Mesothelial cell of epicardium (in vitro differentiated cells): ENCODE measurements at regions not wholly inside any gene's neighbourhood (a gene's known extent, or its start where the extent isn't known, plus 50 kb on each side); places are given as distances from the start of the nearest gene placed in this dataset.
"Not testable (repeated sequence)": the region's sequence is repeated elsewhere in the genome, so short reads cannot be mapped to it uniquely, and the experiment has no call there.

Experiments used
- DNase-seq, 2 experiments: peaks; one replicate each; pipeline ENCODE4 v3.0.0; 2021; ENCODE audit warnings: low spot score in 2 of 2; ENCODE audit not compliant: unreplicated experiment in 2 of 2
- H3K27ac Mint-ChIP-seq: 2 replicates; pipeline ENCODE4 v1.8.0; 2021; ENCODE audit warnings: mixed read lengths
- H3K27me3 Mint-ChIP-seq: 2 replicates; pipeline ENCODE4 v1.8.0; 2021; ENCODE audit warnings: low read depth, mixed read lengths
- H3K36me3 Mint-ChIP-seq: 2 replicates; pipeline ENCODE4 v1.8.0; 2021; ENCODE audit warnings: mixed read lengths
- H3K4me1 Mint-ChIP-seq: 2 replicates; pipeline ENCODE4 v1.8.0; 2021; ENCODE audit warnings: mixed read lengths
- H3K4me3 Mint-ChIP-seq: 2 replicates; pipeline ENCODE4 v1.8.0; 2021; ENCODE audit warnings: mild to moderate bottlenecking, moderate library complexity, mixed read lengths
- H3K9me3 Mint-ChIP-seq: 2 replicates; pipeline ENCODE4 v1.8.0; 2021; ENCODE audit warnings: mixed read lengths
- CTCF ChIP-seq: fragments of 200-600 bp; sonication (generic); IDR thresholded peaks from one replicate; pipeline ENCODE4 v1.5.0; 2021; ENCODE audit warnings: antibody characterized with exemption; ENCODE audit not compliant: unreplicated experiment

- not testable (repeated sequence) for H3K36me3 Mint-ChIP-seq, H3K27me3 Mint-ChIP-seq, H3K9me3 Mint-ChIP-seq, H3K4me1 Mint-ChIP-seq, H3K4me3 Mint-ChIP-seq, H3K27ac Mint-ChIP-seq, DNase-seq
These were observed 351.0 kb downstream of the SPATA31A6 start for GRCh38 chr9:42534325-42534983.

DNA sequence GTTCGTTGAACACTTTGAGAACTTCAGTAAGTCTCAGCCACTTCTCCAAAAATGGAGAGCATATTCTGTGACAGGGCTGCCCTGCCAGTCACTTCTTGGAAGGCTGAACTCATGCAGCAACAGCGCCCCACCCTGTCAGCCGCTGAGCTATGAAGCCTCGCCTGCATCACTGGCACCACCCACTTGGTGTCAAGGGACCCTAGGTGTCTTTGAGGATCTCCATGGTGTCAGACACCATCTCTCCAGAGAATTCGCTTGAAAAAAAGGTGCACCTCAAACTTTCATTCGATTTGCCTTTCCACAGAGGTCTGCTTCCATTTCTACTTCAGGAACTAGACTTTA is 351.5 kb downstream of the SPATA31A6 start:
- peak in 1 of 2 experiments; percentile 29 for DNase-seq
- not testable (repeated sequence) for H3K27me3 Mint-ChIP-seq

GRCh38 chr9:42550789-42551357 is 367.4 kb downstream of the SPATA31A6 start:
- peak; percentile 45 for TF ChIP-seq CTCF
- H3K27ac Mint-ChIP-seq, H3K36me3 Mint-ChIP-seq, H3K4me1 Mint-ChIP-seq, H3K4me3 Mint-ChIP-seq, H3K9me3 Mint-ChIP-seq, H3K27me3 Mint-ChIP-seq: not testable (repeated sequence)
- DNase-seq, result peak in 1 of 2 experiments; percentile 36

More for the DNA sequence above, 351.5 kb downstream of the SPATA31A6 start:
- not testable (repeated sequence) for H3K4me3 Mint-ChIP-seq, H3K36me3 Mint-ChIP-seq, H3K27ac Mint-ChIP-seq, H3K9me3 Mint-ChIP-seq, H3K4me1 Mint-ChIP-seq

DNA sequence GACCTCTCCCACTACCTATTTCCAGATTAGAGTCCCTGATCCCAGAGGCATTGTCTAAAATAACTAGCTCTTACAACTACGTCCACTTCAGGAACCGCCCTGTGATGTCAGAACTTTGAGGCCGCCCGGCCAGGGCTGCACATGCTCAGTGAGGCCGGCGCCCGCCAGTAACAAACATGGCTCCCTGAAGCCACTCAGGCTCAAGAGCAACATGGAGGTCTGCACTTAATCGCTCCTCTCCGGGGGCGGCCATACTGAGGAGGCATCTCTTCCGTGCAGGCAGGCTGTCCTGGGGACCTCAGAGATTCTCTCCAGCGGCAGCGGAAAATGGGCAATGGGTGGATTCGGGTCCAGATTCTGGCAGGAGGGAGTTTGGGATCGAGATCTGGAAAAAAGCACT is 385.1 kb downstream of the SPATA31A6 start:
- H3K36me3 Mint-ChIP-seq, H3K9me3 Mint-ChIP-seq, H3K4me3 Mint-ChIP-seq, DNase-seq, H3K4me1 Mint-ChIP-seq, H3K27me3 Mint-ChIP-seq, H3K27ac Mint-ChIP-seq: not testable (repeated sequence)

DNA sequence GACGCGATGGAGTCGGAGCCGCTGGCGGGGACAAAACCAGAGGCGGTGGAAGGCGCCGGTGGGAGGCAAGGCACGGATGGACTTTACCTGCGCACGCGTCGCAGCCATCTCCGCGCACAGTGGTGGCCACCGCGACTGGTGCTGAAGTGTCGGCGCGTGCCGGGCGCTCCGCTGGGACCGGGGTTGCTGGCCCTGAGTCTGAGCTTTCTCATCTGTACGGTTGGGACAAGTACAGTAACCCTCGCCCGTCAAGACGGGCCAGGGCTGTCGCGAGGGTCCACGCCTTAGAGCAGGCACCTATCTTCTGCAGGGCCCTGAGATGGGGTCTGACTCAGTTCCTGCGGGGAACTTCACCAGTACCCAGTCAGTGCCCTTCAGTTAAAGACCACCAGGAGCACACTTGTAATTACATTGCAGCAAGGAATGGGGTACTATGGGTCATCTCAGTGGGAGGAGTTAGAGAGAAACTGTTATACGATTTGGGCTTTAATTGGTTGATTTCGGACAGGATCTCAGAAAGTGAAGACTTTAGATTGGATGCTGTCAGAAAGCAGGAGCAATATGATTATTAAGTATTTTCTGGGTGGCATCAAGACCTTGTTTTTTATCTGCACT is 385.6 kb downstream of the SPATA31A6 start:
- not testable (repeated sequence) for H3K27ac Mint-ChIP-seq, DNase-seq, H3K27me3 Mint-ChIP-seq, H3K4me1 Mint-ChIP-seq, H3K9me3 Mint-ChIP-seq, H3K4me3 Mint-ChIP-seq, H3K36me3 Mint-ChIP-seq

GRCh38 chr9:42577851-42578250 is 394.4 kb downstream of the SPATA31A6 start:
- H3K27ac Mint-ChIP-seq, H3K4me3 Mint-ChIP-seq, H3K9me3 Mint-ChIP-seq, H3K27me3 Mint-ChIP-seq, H3K4me1 Mint-ChIP-seq, H3K36me3 Mint-ChIP-seq, DNase-seq: not testable (repeated sequence)
